GM06990 (cell line): ENCODE measurements at regions not wholly inside any gene's neighbourhood (a gene's known extent, or its start where the extent isn't known, plus 50 kb on each side); places are given as distances from the start of the nearest gene placed in this dataset.

Source experiments
- DNase-seq: peaks from one replicate; pipeline ENCODE4 v3.0.0-alpha.2; 2011; ENCODE audit not compliant: insufficient read length; ENCODE audit errors: extremely low read depth
- H3K27me3 ChIP-seq: replicated peaks from 2 replicates; pipeline ENCODE4 v1.6.0; 2011; ENCODE audit warnings: low read length; ENCODE audit not compliant: control insufficient read depth, insufficient read depth
- H3K36me3 ChIP-seq: 2 replicates; pipeline ENCODE4 v1.5.1; 2011; ENCODE audit warnings: low read length; ENCODE audit not compliant: control insufficient read depth, insufficient read depth
- H3K4me3 ChIP-seq: replicated peaks from 2 replicates; pipeline ENCODE4 v1.5.1; 2011; ENCODE audit warnings: low read depth, mild to moderate bottlenecking, control low read depth, low read length
- TF ChIP-seq, protein P1 (sequence below): IDR thresholded peaks from 2 replicates; pipeline ENCODE4 v1.5.1; 2011; ENCODE audit warnings: low read length, control low read depth, mild to moderate bottlenecking, inconsistent platforms; ENCODE audit not compliant: insufficient read depth, poor library complexity, severe bottlenecking

- DNase-seq: no peak
- TF ChIP-seq, protein P1, sequence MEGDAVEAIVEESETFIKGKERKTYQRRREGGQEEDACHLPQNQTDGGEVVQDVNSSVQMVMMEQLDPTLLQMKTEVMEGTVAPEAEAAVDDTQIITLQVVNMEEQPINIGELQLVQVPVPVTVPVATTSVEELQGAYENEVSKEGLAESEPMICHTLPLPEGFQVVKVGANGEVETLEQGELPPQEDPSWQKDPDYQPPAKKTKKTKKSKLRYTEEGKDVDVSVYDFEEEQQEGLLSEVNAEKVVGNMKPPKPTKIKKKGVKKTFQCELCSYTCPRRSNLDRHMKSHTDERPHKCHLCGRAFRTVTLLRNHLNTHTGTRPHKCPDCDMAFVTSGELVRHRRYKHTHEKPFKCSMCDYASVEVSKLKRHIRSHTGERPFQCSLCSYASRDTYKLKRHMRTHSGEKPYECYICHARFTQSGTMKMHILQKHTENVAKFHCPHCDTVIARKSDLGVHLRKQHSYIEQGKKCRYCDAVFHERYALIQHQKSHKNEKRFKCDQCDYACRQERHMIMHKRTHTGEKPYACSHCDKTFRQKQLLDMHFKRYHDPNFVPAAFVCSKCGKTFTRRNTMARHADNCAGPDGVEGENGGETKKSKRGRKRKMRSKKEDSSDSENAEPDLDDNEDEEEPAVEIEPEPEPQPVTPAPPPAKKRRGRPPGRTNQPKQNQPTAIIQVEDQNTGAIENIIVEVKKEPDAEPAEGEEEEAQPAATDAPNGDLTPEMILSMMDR: no peak
- H3K27me3 ChIP-seq: no peaks in the 10 kb centered on the region
- no peak overlapping the region for H3K4me3 ChIP-seq
- no peaks in the 10 kb centered on the region for H3K36me3 ChIP-seq
Observed at GRCh38 chr15:98121536-98121935, 161.0 kb downstream of the ARRDC4 start.

- Histone ChIP-seq H3K27me3 (no peaks in the 10 kb centered on the region), H3K36me3 (no peaks in the 10 kb centered on the region), H3K4me3 (no peak overlapping the region)
- TF ChIP-seq, protein P1: no peak
- DNase-seq: no peak
Observed at GRCh38 chr15:98121957-98122356, 161.5 kb downstream of the ARRDC4 start.

DNA sequence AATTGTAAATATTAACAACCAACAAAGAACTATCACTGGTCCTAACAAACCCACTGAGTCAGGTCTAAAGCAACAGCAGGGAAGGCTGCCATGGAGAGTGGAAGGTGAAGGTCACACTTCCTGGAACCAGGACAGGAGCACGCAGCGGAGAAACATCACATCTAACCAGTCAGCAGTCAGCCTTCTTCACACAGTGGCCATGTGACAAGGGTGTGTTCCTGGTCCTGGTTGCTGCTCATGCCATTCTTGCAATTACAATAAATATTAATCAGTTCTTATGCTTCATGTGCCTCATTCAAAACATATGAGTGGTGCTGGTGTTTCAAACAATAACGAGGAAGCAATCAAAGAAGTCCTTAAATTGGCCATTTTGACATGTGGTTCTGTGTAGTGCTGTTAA lies 162.8 kb downstream of the ARRDC4 start:
- no peak overlapping the region for H3K4me3 ChIP-seq
- no peaks in the 10 kb centered on the region for H3K27me3 ChIP-seq
- H3K36me3 ChIP-seq: no peaks in the 10 kb centered on the region
- DNase-seq: no peak
- TF ChIP-seq, protein P1: no peak

GRCh38 chr15:98123834-98124233 lies 163.3 kb downstream of the ARRDC4 start:
- Histone ChIP-seq H3K36me3 (no peaks in the 10 kb centered on the region), H3K27me3 (no peaks in the 10 kb centered on the region), H3K4me3 (no peak overlapping the region)
- DNase-seq: no peak
- TF ChIP-seq, protein P1: no peak

DNA sequence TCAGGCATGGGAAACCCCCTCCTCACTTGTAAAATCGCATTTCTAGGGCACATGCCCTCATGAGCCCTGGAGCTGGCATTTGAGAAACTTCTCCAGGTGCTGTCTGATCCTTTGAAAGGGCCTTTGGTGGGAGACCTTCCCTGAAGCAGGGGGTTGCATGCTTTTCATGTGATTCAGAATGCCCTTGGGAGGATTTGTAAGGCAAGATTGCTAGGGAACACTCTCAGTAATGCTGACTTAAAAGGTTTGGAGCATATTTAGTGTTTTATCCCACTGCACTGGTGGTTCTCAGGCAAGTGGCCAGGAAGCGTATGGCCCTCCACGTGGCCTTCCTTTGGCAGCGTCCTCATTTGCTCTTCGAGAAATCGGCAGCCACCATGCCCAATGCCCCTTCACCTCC lies 164.1 kb downstream of the ARRDC4 start:
- Histone ChIP-seq H3K4me3 (no peak overlapping the region), H3K27me3 (no peaks in the 10 kb centered on the region), H3K36me3 (no peaks in the 10 kb centered on the region)
- DNase-seq: no peak
- TF ChIP-seq, protein P1: no peak
